ENCODE measurements at regions not wholly inside any gene's neighbourhood (a gene's known extent, or its start where the extent isn't known, plus 50 kb on each side); places are given as distances from the start of the nearest gene placed in this dataset.

DNA sequence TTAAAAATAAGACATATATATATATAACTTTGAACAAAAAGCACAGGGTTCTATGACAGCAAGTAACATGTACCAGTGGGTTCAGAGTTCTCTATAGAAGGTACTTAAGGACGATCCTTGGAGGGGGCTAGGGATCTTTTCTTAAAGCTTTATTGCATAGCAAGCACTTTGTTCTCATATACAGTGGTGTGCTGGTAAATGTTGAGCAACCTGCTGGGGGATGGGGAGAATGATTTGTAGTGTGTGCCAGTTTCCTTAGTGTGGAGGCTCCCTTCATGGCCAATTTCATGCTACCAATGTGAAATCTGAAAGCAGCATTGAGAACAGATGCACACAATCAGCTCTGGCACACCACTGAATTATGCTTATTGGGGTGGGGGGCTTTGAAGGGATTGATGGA is 69.5 kb upstream of the NFASC start:
- H3K79me2 ChIP-seq (ENCODE audit: low read length), result no peaks in the 10 kb centered on the region
- no peak overlapping the region for H2AFZ ChIP-seq (ENCODE audit: low read length)
- H4K20me1 ChIP-seq (ENCODE audit: insufficient read depth, low read depth, low read length), result no peaks in the 10 kb centered on the region
- no peak for DNase-seq
- H3K4me1 ChIP-seq (ENCODE audit: low read length), result no peaks in the 10 kb centered on the region
- H3K27me3 ChIP-seq (ENCODE audit: low read length), result no peaks in the 10 kb centered on the region
- H3K4me2 ChIP-seq (ENCODE audit: low read depth, low read length, poor library complexity, severe bottlenecking), result no peak overlapping the region
- H3K36me3 ChIP-seq (ENCODE audit: insufficient read depth, low read length), result no peaks in the 10 kb centered on the region
- no peak overlapping the region for H3K9ac ChIP-seq (ENCODE audit: low read length)
- H3K9me2 ChIP-seq (replicated peaks; ENCODE audit: insufficient read depth, low read length), result no peaks in the 10 kb centered on the region
- H3K4me3 ChIP-seq (ENCODE audit: low read length), result no peak overlapping the region
- H3K9me3 ChIP-seq (ENCODE audit: low read length), result no peaks in the 10 kb centered on the region
- H3K27ac ChIP-seq (ENCODE audit: low read length), result no peak overlapping the region

DNA sequence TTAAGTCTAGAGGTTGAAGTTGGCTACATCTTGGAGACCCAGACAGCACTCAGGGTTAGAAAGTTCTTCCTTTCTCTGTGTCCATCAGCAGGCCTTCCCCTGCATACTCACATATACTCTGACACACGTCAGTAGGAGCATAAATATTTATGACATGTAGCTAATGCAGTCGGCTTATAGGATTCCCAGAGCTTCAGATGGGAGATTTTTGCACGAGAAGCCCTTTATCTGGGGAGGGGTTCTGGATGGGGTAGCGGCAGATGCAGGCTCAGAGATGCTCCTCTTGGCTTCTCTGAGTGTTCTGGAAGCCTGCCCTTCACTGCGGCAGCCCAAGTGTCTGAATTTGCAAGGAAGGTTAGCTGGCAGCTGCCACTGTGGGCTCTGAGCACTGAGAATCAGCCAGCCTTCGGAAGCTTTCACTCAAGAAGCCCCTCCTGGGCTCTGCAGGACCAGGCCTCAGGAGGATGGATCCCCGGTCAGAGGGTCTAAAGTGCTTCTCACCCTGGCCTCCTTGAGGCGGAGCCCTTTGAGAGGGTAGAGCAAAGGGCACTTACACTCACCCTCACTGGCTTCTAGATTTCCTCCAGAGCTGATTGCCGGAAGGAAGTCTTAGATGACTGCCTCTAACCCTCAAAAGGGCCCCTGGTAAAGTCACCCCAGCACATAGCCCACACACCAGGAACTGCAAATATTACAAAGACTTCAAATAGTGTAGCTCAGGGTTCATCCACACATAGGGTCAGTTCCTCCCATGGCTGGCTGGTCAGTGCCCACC is 68.1 kb upstream of the NFASC start:
- Histone ChIP-seq H3K9ac (ENCODE audit: low read length) (no peak overlapping the region), H3K4me2 (ENCODE audit: low read depth, low read length, poor library complexity, severe bottlenecking) (no peak overlapping the region), H2AFZ (ENCODE audit: low read length) (no peak overlapping the region), H3K36me3 (ENCODE audit: insufficient read depth, low read length) (no peaks in the 10 kb centered on the region), H3K9me2 (replicated peaks; ENCODE audit: insufficient read depth, low read length) (no peaks in the 10 kb centered on the region), H3K79me2 (ENCODE audit: low read length) (no peaks in the 10 kb centered on the region), H3K4me1 (ENCODE audit: low read length) (peaks cover 6% of the 10 kb centered on the region), H3K4me3 (ENCODE audit: low read length) (no peak overlapping the region), H4K20me1 (ENCODE audit: insufficient read depth, low read depth, low read length) (no peaks in the 10 kb centered on the region), H3K9me3 (ENCODE audit: low read length) (no peaks in the 10 kb centered on the region), H3K27me3 (ENCODE audit: low read length) (no peaks in the 10 kb centered on the region), H3K27ac (ENCODE audit: low read length) (no peak overlapping the region)
- no peak for DNase-seq

DNA sequence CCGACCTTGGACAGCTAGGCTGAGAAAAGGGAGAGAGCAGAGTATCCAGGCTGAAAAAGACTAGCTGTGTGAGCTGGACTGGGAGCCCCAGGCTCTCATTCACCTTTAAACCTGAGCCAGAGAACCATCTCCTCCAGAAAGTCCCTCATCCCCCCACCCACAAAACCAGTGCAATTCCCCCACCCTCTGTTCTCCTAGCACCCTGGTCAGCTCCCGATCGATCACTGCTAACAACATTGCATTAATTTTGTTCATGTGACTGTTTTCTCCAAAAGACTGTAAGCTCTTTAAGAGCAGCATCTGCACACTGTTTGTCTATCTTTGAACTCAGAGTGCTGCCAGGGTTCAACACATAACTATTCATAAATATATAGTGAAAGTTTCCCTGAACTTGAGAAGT is 67.1 kb upstream of the NFASC start:
- H3K27me3 ChIP-seq (ENCODE audit: low read length), result no peaks in the 10 kb centered on the region
- peaks cover 6% of the 10 kb centered on the region for H3K4me1 ChIP-seq (ENCODE audit: low read length)
- no peak overlapping the region for H3K4me2 ChIP-seq (ENCODE audit: low read depth, low read length, poor library complexity, severe bottlenecking)
- H3K9ac ChIP-seq (ENCODE audit: low read length), result no peak overlapping the region
- no peaks in the 10 kb centered on the region for H4K20me1 ChIP-seq (ENCODE audit: insufficient read depth, low read depth, low read length)
- no peaks in the 10 kb centered on the region for H3K9me3 ChIP-seq (ENCODE audit: low read length)
- H3K36me3 ChIP-seq (ENCODE audit: insufficient read depth, low read length), result no peaks in the 10 kb centered on the region
- no peak overlapping the region for H3K27ac ChIP-seq (ENCODE audit: low read length)
- H3K4me3 ChIP-seq (ENCODE audit: low read length), result no peak overlapping the region
- no peaks in the 10 kb centered on the region for H3K9me2 ChIP-seq (replicated peaks; ENCODE audit: insufficient read depth, low read length)
- H3K79me2 ChIP-seq (ENCODE audit: low read length), result no peaks in the 10 kb centered on the region
- no peak for DNase-seq
- H2AFZ ChIP-seq (ENCODE audit: low read length), result no peak overlapping the region

DNA sequence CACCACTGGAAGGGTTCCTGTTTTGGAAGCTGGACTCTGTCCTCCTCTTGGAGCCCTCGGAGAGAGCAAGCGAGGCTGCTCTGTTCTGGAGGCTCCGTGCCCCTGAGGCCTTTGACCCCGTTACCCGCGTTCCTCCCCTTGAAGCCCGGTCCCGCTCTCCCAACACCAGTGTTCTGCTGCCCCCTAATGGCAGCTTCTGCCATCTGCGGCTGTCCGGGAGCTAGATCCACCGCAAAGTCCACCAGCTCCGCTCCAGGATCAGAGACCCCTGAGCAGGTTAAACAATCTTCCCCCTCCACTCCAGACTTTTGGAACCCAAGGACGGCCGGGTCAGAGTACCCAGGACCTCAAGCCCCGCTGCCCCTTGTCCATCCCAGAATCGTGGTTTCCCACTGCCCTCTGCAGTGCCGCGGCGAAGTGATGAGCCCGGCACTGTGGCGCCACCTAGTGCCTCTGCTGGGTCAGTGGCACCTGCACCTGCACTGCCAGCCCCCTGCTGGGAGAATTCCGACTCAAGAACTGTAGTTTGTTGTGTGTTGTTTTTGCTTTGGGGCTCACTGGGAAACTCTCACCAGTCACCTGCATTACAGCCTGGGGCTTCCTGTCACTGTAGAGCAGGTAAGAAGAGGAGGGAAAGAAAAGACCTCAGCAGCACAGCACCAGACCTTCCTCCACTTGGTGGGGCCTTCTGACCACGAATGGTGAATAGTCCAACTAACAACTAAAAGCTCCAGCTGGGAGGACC is 63.5 kb upstream of the NFASC start:
- DNase-seq, result peak; percentile 95
- Histone ChIP-seq H3K4me3 (ENCODE audit: low read length) (peak overlapping the region; percentile 64), H4K20me1 (ENCODE audit: insufficient read depth, low read depth, low read length) (no peaks in the 10 kb centered on the region), H3K27ac (ENCODE audit: low read length) (no peak overlapping the region), H3K27me3 (ENCODE audit: low read length) (no peaks in the 10 kb centered on the region), H3K9ac (ENCODE audit: low read length) (peak overlapping the region; percentile 60), H2AFZ (ENCODE audit: low read length) (peak overlapping the region; percentile 77), H3K79me2 (ENCODE audit: low read length) (no peaks in the 10 kb centered on the region), H3K36me3 (ENCODE audit: insufficient read depth, low read length) (no peaks in the 10 kb centered on the region), H3K4me2 (ENCODE audit: low read depth, low read length, poor library complexity, severe bottlenecking) (peak overlapping the region; percentile 68), H3K4me1 (ENCODE audit: low read length) (peaks cover 6% of the 10 kb centered on the region), H3K9me2 (replicated peaks; ENCODE audit: insufficient read depth, low read length) (no peaks in the 10 kb centered on the region), H3K9me3 (ENCODE audit: low read length) (no peaks in the 10 kb centered on the region)

DNA sequence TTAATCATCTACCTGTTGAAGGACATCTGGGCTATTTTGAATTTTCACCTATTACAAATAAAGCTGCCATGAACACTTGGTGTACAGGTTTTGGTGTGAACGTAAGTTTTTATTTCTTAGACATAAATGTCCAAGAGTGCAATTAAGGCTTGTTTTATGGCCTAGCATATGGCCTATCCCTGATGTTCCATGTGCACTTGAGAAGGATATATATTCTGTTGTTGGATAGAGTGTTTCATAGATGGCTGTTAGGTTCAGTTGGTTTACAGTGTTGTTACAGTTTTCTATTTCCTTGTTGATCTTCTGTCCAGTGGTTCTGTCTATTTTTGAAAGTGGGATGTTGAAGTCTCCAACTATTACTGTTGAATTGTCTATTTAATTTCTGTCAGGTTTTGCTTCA is 61.2 kb upstream of the NFASC start:
- no peak overlapping the region for H3K4me2 ChIP-seq (ENCODE audit: low read depth, low read length, poor library complexity, severe bottlenecking)
- H3K9me3 ChIP-seq (ENCODE audit: low read length), result no peaks in the 10 kb centered on the region
- no peaks in the 10 kb centered on the region for H3K36me3 ChIP-seq (ENCODE audit: insufficient read depth, low read length)
- no peaks in the 10 kb centered on the region for H4K20me1 ChIP-seq (ENCODE audit: insufficient read depth, low read depth, low read length)
- no peaks in the 10 kb centered on the region for H3K27me3 ChIP-seq (ENCODE audit: low read length)
- H3K4me3 ChIP-seq (ENCODE audit: low read length), result no peak overlapping the region
- peaks cover 11% of the 10 kb centered on the region for H3K4me1 ChIP-seq (ENCODE audit: low read length)
- H3K9ac ChIP-seq (ENCODE audit: low read length), result no peak overlapping the region
- DNase-seq, result no peak
- no peaks in the 10 kb centered on the region for H3K9me2 ChIP-seq (replicated peaks; ENCODE audit: insufficient read depth, low read length)
- H2AFZ ChIP-seq (ENCODE audit: low read length), result no peak overlapping the region
- H3K27ac ChIP-seq (ENCODE audit: low read length), result no peak overlapping the region
- no peaks in the 10 kb centered on the region for H3K79me2 ChIP-seq (ENCODE audit: low read length)

DNA sequence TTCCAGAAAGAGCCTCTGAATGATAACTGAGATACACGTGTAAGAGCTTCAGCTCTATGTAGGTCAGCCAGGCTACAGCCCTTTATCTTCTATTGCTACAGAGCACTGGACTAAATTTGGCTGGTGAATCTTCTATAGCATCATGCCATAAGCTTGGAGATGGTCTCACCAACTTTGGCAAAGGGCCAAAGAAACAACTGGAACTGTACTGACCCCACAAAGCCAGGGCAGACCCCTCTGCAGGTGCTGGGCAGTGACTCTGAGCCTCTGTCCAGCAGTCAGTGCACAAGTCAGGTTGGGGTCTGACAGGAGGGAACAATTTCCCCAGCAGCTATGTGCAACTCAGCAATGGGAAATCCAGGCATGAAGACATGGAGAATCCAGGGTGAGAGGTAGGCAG is 57.8 kb upstream of the NFASC start:
- no peak overlapping the region for H3K27ac ChIP-seq (ENCODE audit: low read length)
- no peak for DNase-seq
- no peaks in the 10 kb centered on the region for H3K27me3 ChIP-seq (ENCODE audit: low read length)
- H3K9me2 ChIP-seq (replicated peaks; ENCODE audit: insufficient read depth, low read length), result no peaks in the 10 kb centered on the region
- H3K36me3 ChIP-seq (ENCODE audit: insufficient read depth, low read length), result no peaks in the 10 kb centered on the region
- H4K20me1 ChIP-seq (ENCODE audit: insufficient read depth, low read depth, low read length), result no peaks in the 10 kb centered on the region
- peaks cover 7% of the 10 kb centered on the region for H3K4me1 ChIP-seq (ENCODE audit: low read length)
- H3K4me2 ChIP-seq (ENCODE audit: low read depth, low read length, poor library complexity, severe bottlenecking), result no peak overlapping the region
- no peak overlapping the region for H3K4me3 ChIP-seq (ENCODE audit: low read length)
- H3K79me2 ChIP-seq (ENCODE audit: low read length), result no peaks in the 10 kb centered on the region
- H3K9me3 ChIP-seq (ENCODE audit: low read length), result no peaks in the 10 kb centered on the region
- no peak overlapping the region for H3K9ac ChIP-seq (ENCODE audit: low read length)
- no peak overlapping the region for H2AFZ ChIP-seq (ENCODE audit: low read length)

DNA sequence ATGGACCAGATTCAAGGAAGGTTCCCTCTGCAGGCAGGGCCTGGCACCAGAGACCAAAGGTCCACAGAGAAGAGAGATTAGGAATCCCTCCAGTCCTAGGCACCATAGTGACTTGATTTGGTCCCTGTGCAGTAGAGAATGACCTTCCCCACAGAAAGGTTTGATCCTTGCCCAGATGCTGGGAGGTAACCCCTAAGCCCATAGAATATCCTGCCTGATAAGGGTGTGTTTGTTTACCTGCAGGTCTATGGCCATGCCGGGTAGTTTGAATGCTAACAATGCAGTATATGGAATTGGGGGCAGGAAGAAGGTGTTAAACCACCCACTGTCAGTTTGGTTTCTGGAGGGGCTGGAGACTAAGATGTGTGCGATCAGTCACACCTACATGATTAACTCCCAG is 57.1 kb upstream of the NFASC start:
- no peak overlapping the region for H3K27ac ChIP-seq (ENCODE audit: low read length)
- H2AFZ ChIP-seq (ENCODE audit: low read length), result no peak overlapping the region
- no peaks in the 10 kb centered on the region for H3K79me2 ChIP-seq (ENCODE audit: low read length)
- no peaks in the 10 kb centered on the region for H3K36me3 ChIP-seq (ENCODE audit: insufficient read depth, low read length)
- H3K9me2 ChIP-seq (replicated peaks; ENCODE audit: insufficient read depth, low read length), result no peaks in the 10 kb centered on the region
- H3K4me3 ChIP-seq (ENCODE audit: low read length), result no peak overlapping the region
- no peaks in the 10 kb centered on the region for H3K27me3 ChIP-seq (ENCODE audit: low read length)
- no peaks in the 10 kb centered on the region for H3K9me3 ChIP-seq (ENCODE audit: low read length)
- H3K9ac ChIP-seq (ENCODE audit: low read length), result no peak overlapping the region
- DNase-seq, result no peak
- no peak overlapping the region for H3K4me2 ChIP-seq (ENCODE audit: low read depth, low read length, poor library complexity, severe bottlenecking)
- H3K4me1 ChIP-seq (ENCODE audit: low read length), result peaks cover 7% of the 10 kb centered on the region
- H4K20me1 ChIP-seq (ENCODE audit: insufficient read depth, low read depth, low read length), result no peaks in the 10 kb centered on the region

DNA sequence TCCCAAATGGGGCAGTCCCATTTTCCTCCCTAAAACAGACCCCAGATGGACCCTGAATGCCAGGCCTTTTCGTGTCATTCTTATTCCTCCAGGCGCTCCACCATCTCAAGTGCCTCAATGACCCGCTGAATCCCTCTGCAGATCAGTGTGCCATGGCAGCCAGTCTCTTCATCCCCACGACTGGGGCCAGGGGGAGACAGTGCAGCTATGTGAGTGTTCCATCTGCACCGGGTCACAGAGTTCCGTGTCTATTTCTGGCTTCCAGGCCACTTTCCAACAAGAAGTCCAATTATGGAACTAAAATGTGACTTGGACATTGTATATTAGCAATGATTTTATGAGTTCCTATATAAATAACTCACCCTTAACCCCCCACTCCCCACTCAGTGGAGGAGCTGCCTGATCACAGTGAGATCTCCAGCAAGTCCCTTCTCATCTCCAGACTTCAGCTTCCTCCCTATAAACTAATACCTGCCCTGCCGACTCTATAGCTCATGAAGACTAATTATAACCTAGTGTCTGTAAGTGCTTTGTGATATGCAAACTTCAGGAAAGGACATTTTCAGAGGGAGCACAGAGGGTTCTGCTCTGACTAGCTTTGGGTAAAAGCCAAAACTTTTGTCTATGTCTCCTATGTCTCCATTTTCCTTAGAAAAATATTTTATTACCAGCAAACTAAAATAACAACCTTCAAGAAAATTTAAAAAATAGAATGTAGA is 56.3 kb upstream of the NFASC start:
- Histone ChIP-seq H4K20me1 (ENCODE audit: insufficient read depth, low read depth, low read length) (no peaks in the 10 kb centered on the region), H3K27me3 (ENCODE audit: low read length) (no peaks in the 10 kb centered on the region), H3K4me2 (ENCODE audit: low read depth, low read length, poor library complexity, severe bottlenecking) (peak overlapping the region; percentile 7), H3K36me3 (ENCODE audit: insufficient read depth, low read length) (no peaks in the 10 kb centered on the region), H2AFZ (ENCODE audit: low read length) (no peak overlapping the region), H3K9me3 (ENCODE audit: low read length) (no peaks in the 10 kb centered on the region), H3K79me2 (ENCODE audit: low read length) (no peaks in the 10 kb centered on the region), H3K4me3 (ENCODE audit: low read length) (no peak overlapping the region), H3K9ac (ENCODE audit: low read length) (no peak overlapping the region), H3K27ac (ENCODE audit: low read length) (no peak overlapping the region), H3K9me2 (replicated peaks; ENCODE audit: insufficient read depth, low read length) (no peaks in the 10 kb centered on the region), H3K4me1 (ENCODE audit: low read length) (peaks cover 7% of the 10 kb centered on the region)
- peak; percentile 44 for DNase-seq
